Tibial nerve (tissue), 4 donors: ENCODE measurements at regions not wholly inside any gene's neighbourhood (a gene's known extent, or its start where the extent isn't known, plus 50 kb on each side); places are given as distances from the start of the nearest gene placed in this dataset.

Experiments used
- EP300 ChIP-seq, 2 donors: sonication (generic); formaldehyde crosslinking; IDR thresholded peaks; one replicate each; pipeline ENCODE4 v1.6.1; 2017; ENCODE audit warnings: antibody characterized with exemption in 2 of 2, mild to moderate bottlenecking in 1 of 2
- TF ChIP-seq, protein P1 (sequence below), 5 experiments: fragments of 200-600 bp in 3 of 5; fragments of 450-650 bp in 2 of 5; sonication (generic) in 3 of 5; IDR thresholded peaks; one replicate each; pipeline ENCODE4 v1.5.1; 2016 to 2019; ENCODE audit warnings: antibody characterized with exemption in 5 of 5, mild to moderate bottlenecking in 3 of 5, moderate library complexity in 2 of 5

DNA sequence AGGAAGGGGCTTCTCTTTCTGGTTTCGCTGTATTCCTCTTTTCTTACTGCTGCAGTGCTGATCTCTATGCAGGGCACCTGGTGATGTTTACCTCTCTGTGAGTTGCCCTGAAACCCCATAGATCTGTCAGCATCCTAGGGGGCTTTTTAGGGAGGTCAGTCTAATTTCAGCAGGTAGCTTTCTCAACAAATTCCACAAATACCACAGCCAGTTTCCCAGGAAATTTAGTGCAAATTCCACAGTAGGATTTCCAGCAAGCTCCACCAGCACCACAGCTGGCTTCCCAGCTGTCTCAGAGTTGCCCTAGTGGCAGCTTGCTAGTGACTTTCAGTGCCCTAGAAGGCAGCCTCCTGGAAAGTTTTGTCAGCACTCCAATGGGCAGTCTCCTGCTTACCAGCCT, 379.1 kb upstream of the SMC2 start:
- TF ChIP-seq, protein P1, sequence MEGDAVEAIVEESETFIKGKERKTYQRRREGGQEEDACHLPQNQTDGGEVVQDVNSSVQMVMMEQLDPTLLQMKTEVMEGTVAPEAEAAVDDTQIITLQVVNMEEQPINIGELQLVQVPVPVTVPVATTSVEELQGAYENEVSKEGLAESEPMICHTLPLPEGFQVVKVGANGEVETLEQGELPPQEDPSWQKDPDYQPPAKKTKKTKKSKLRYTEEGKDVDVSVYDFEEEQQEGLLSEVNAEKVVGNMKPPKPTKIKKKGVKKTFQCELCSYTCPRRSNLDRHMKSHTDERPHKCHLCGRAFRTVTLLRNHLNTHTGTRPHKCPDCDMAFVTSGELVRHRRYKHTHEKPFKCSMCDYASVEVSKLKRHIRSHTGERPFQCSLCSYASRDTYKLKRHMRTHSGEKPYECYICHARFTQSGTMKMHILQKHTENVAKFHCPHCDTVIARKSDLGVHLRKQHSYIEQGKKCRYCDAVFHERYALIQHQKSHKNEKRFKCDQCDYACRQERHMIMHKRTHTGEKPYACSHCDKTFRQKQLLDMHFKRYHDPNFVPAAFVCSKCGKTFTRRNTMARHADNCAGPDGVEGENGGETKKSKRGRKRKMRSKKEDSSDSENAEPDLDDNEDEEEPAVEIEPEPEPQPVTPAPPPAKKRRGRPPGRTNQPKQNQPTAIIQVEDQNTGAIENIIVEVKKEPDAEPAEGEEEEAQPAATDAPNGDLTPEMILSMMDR (IDR thresholded peaks at IDR 0.05), result no peak
- no peak for TF ChIP-seq EP300 (IDR thresholded peaks at IDR 0.05)
